ENCODE measurements at regions not wholly inside any gene's neighbourhood (a gene's known extent, or its start where the extent isn't known, plus 50 kb on each side); places are given as distances from the start of the nearest gene placed in this dataset.

DNA sequence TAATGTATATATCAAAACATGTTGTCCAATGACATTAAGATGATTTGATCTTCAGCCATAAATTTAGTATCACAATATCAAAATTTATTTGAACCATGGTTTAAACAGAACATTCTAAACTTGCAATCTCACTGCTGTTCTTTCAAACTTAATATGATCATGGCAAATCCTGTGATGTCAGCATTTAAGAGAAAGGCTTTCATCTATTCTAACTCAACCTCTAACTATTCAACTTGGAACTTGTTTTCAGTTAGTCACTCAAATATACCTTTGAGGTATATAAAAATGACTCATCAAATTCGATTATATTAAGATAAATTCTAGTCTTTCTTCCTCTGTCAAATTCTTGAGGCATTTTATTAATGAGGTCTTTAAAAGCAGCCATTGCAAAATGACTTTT is 747.0 kb upstream of the FLRT2 start:
- TF ChIP-seq, protein P1, sequence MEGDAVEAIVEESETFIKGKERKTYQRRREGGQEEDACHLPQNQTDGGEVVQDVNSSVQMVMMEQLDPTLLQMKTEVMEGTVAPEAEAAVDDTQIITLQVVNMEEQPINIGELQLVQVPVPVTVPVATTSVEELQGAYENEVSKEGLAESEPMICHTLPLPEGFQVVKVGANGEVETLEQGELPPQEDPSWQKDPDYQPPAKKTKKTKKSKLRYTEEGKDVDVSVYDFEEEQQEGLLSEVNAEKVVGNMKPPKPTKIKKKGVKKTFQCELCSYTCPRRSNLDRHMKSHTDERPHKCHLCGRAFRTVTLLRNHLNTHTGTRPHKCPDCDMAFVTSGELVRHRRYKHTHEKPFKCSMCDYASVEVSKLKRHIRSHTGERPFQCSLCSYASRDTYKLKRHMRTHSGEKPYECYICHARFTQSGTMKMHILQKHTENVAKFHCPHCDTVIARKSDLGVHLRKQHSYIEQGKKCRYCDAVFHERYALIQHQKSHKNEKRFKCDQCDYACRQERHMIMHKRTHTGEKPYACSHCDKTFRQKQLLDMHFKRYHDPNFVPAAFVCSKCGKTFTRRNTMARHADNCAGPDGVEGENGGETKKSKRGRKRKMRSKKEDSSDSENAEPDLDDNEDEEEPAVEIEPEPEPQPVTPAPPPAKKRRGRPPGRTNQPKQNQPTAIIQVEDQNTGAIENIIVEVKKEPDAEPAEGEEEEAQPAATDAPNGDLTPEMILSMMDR (IDR thresholded peaks at IDR 0.05) = no peak
- no peak for TF ChIP-seq POLR2A (IDR thresholded peaks at IDR 0.05)

DNA sequence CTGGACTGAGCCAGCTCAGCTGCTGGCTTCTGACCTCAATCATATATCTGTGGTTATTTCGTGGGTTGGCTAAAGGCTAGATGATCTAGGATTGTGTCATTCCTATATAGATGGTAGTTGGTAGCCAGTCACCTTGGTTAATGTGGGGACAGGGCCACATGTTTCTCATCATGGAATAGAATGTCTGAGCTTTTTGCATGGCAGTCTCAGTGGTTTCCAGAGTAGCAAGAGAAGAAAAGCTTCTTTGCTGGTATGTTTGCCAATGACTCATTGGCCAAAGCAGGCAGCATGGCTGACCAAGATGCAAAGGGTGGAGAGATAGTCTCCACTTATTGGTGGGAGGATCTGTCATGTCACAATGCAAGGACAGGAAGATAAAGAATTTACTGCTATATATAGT is 746.4 kb upstream of the FLRT2 start:
- Histone ChIP-seq H3K9me3 (no peaks in the 10 kb centered on the region), H3K36me3 (no peaks in the 10 kb centered on the region), H3K27ac (no peak overlapping the region), H3K27me3 (no peaks in the 10 kb centered on the region), H3K4me3 (replicated peaks in 1 of 3) (no peak overlapping the region), H3K4me1 (no peaks in the 10 kb centered on the region)
- DNase-seq = no peak
- TF ChIP-seq POLR2A (IDR thresholded peaks at IDR 0.05) = no peak
- TF ChIP-seq, protein P1 (IDR thresholded peaks at IDR 0.05) = no peak
- intact Hi-C loops (cut with DNase I) = no loop called here
- WGBS, 2 donors = 61 to 81% methylated on average over 1 of the region's 1 CpG

More for the DNA sequence above, 747.0 kb upstream of the FLRT2 start:
- Histone ChIP-seq H3K27me3 (no peaks in the 10 kb centered on the region), H3K4me3 (replicated peaks in 1 of 3) (no peak overlapping the region), H3K4me1 (no peaks in the 10 kb centered on the region), H3K27ac (no peak overlapping the region), H3K9me3 (no peaks in the 10 kb centered on the region), H3K36me3 (no peaks in the 10 kb centered on the region)
- WGBS, 2 donors = 58 to 70% methylated on average over 1 of the region's 1 CpG
- intact Hi-C loops (cut with DNase I) = no loop called here
- no peak for DNase-seq

DNA sequence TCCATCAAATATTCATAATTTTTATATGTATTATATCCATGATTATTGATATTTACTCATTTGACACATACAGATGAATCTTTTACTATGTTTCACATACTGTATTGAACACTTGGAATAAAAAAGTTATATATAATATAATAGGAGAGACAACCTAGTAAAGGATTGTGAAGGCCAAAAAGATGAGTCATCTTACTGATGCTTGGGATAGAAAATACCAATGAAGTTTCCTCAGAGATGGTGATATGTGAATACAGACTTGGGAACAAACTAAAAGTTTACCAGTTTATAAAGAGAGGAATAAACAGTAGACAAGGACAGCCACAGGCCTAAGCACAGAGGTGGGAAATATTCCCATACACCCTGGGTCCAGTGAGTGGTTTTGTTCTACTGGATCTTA is 743.9 kb upstream of the FLRT2 start:
- Histone ChIP-seq H3K4me3 (replicated peaks in 1 of 3) (no peak overlapping the region), H3K4me1 (no peaks in the 10 kb centered on the region), H3K27ac (no peak overlapping the region), H3K27me3 (no peaks in the 10 kb centered on the region), H3K36me3 (no peaks in the 10 kb centered on the region), H3K9me3 (no peaks in the 10 kb centered on the region)
- TF ChIP-seq, protein P1 (IDR thresholded peaks at IDR 0.05) = no peak
- TF ChIP-seq POLR2A (IDR thresholded peaks at IDR 0.05) = no peak
- intact Hi-C loops (cut with DNase I) = no loop called here
- no peak for DNase-seq

DNA sequence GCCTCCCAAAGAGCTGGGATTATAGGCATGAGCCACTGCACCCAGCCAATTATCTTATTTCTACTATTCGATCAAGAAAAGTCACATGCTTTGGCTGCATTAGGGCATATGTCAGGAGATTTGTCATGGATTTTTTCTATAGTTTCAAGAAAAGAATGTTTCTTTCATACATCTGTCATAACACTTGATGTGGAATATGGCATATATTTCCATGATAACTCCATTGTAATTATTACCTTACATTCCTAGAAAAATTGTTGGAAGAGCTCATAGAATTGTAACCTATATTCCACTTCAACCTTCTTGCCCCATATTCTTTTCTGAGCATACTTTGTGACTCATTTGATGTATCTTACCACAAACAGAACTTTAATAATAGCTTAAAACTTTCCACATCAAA is 740.9 kb upstream of the FLRT2 start:
- intact Hi-C loops (cut with DNase I) = no loop called here
- DNase-seq = no peak

DNA sequence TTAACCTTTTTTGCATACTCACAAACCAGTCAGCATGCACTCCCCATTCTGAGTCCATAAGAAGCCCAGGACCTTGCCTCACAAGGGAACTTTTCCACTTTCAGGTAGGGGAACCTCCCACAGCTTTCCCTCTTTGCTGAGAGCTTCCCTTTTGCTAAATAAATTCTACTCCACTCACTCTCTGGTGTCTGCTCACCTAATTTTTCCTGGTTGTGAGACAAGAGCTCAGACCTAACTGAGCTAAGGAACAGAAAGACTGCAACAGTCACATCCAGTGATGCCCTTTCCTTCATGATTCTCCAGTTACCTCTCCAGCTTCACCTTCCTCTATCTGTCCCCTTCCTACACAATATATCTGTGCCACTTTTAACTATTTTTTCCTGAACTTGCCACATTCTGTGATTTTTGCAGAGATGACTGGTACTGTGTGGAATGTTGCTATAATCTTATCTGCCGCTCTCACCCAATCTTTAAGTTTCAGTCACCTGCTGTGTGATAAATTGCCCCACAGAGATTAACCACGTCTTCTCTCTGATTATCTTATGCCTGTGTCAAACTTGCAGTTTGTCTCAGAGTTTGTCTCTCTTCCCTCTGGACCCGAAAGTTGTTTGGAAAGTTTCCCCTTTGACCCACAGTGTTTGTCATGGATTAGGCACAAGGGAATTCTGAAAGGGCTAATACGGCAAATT is 737.1 kb upstream of the FLRT2 start:
- DNase-seq = no peak
- Histone ChIP-seq H3K9me3 (no peaks in the 10 kb centered on the region), H3K4me3 (replicated peaks in 1 of 3) (no peak overlapping the region), H3K27me3 (no peaks in the 10 kb centered on the region), H3K4me1 (no peaks in the 10 kb centered on the region), H3K36me3 (no peaks in the 10 kb centered on the region), H3K27ac (no peak overlapping the region)
- 89% methylated on average over 4 of the region's 4 CpGs for WGBS, 2 donors
- intact Hi-C loops (cut with DNase I) = no loop called here
- TF ChIP-seq, protein P1 (IDR thresholded peaks at IDR 0.05) = no peak

More for the DNA sequence above, 740.9 kb upstream of the FLRT2 start:
- Histone ChIP-seq H3K4me1 (no peaks in the 10 kb centered on the region), H3K36me3 (no peaks in the 10 kb centered on the region), H3K9me3 (no peaks in the 10 kb centered on the region), H3K27ac (no peak overlapping the region), H3K27me3 (no peaks in the 10 kb centered on the region), H3K4me3 (replicated peaks in 1 of 3) (no peak overlapping the region)
- 93 to 94% methylated on average over 1 of the region's 1 CpG for WGBS, 2 donors
- TF ChIP-seq, protein P1 (IDR thresholded peaks at IDR 0.05) = no peak
- no peak for TF ChIP-seq POLR2A (IDR thresholded peaks at IDR 0.05)
